ENCODE measurements at regions not wholly inside any gene's neighbourhood (a gene's known extent, or its start where the extent isn't known, plus 50 kb on each side); places are given as distances from the start of the nearest gene placed in this dataset.

GRCh38 chr13:61109741-61110140, 305.9 kb downstream of the PCDH20 start:
- TF ChIP-seq CTCF (conservative IDR thresholded peaks at IDR 0.05 in 1 of 2, IDR thresholded peaks at IDR 0.05 in 1 of 2; ENCODE audit: extremely low read depth in 1 of 2, insufficient read depth in 1 of 2, low read depth in 1 of 2, low read length in 2 of 2) (no peak), EZH2 (IDR thresholded peaks at IDR 0.05; ENCODE audit: borderline replicate concordance, low read length) (no peak)

Measured in mammary epithelial cell (primary cell).